ENCODE measurements at regions not wholly inside any gene's neighbourhood (a gene's known extent, or its start where the extent isn't known, plus 50 kb on each side); places are given as distances from the start of the nearest gene placed in this dataset.

DNA sequence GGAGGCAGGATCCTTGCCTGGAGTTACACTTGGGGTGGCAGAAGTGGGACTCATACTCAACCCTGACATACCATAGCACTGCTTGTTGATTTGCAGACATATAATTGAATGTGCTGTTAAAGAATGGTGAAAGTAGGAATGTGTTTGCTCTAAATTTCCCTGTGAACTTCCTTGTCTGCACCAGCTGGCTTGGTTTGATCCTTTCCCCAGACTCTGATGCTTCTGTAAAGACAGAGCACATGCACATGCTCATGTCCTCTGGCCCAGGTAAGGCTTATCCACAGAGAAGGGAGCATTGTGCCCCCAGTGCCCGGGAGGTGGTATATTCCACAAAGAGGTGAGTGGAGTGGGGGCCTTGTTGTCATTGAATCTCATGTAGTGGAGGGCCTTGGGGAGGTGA is 138.0 kb upstream of the STC2 start:
- Histone ChIP-seq H3K27me3 (ENCODE audit: insufficient read depth, low read length) (no peaks in the 10 kb centered on the region), H3K18ac (ENCODE audit: low read length) (no peak overlapping the region)
- WGBS (ENCODE audit: extremely low coverage, insufficient coverage, insufficient read length): no CpG with 5 or more reads among the region's 1 CpG

GRCh38 chr5:173464813-173465212 is 136.6 kb upstream of the STC2 start:
- H3K4me2 ChIP-seq (ENCODE audit: low read length): no peak overlapping the region
- H3K79me2 ChIP-seq (ENCODE audit: control insufficient read depth, insufficient read depth, low read length, poor library complexity): no peaks in the 10 kb centered on the region
- H3K18ac ChIP-seq (ENCODE audit: low read length): no peak overlapping the region
- H3K79me1 ChIP-seq (ENCODE audit: low read length): no peaks in the 10 kb centered on the region
- H3K4ac ChIP-seq (ENCODE audit: low read depth, low read length): no peak overlapping the region
- no peaks in the 10 kb centered on the region for H3K36me3 ChIP-seq (ENCODE audit: control insufficient read depth in 1 of 2, insufficient read depth in 2 of 2, low read length in 2 of 2)
- no peak overlapping the region for H2AFZ ChIP-seq (ENCODE audit: insufficient read depth, low read length, poor library complexity)
- no peaks in the 10 kb centered on the region for H3K4me1 ChIP-seq (ENCODE audit: control insufficient read depth in 1 of 2, insufficient read depth in 2 of 2, low read length in 2 of 2)
- no peak overlapping the region for H2BK5ac ChIP-seq (ENCODE audit: low read depth, low read length, poor library complexity)
- no peak overlapping the region for H3K14ac ChIP-seq (ENCODE audit: low read length)
- no CpG with 5 or more reads among the region's 4 CpGs for WGBS (ENCODE audit: extremely low coverage, insufficient coverage, insufficient read length)
- peaks cover 7% of the 10 kb centered on the region for H3K9me3 ChIP-seq (ENCODE audit: insufficient read depth, low read depth, low read length)
- H4K91ac ChIP-seq (ENCODE audit: low read depth, low read length): no peak overlapping the region
- H2BK12ac ChIP-seq (ENCODE audit: low read length): no peak overlapping the region
- H3K9ac ChIP-seq (ENCODE audit: low read length): no peak overlapping the region
- no peak overlapping the region for H2BK120ac ChIP-seq (ENCODE audit: insufficient read depth, low read length, poor library complexity)
- no peak for DNase-seq
- H2AK5ac ChIP-seq (ENCODE audit: low read length): no peak overlapping the region
- H3K23ac ChIP-seq (ENCODE audit: low read length): no peak overlapping the region
- H4K12ac ChIP-seq (ENCODE audit: low read depth, low read length): no peak overlapping the region
- H3K27ac ChIP-seq (ENCODE audit: low read depth, low read length): no peak overlapping the region
- H4K8ac ChIP-seq (ENCODE audit: low read depth, low read length): no peak overlapping the region
- no peaks in the 10 kb centered on the region for H3K27me3 ChIP-seq (ENCODE audit: insufficient read depth, low read length)
- H3K4me3 ChIP-seq (ENCODE audit: low read depth, low read length): no peak overlapping the region

More for the DNA sequence above, 138.0 kb upstream of the STC2 start:
- no peak overlapping the region for H4K12ac ChIP-seq (ENCODE audit: low read depth, low read length)
- no peaks in the 10 kb centered on the region for H3K79me2 ChIP-seq (ENCODE audit: control insufficient read depth, insufficient read depth, low read length, poor library complexity)
- H2BK5ac ChIP-seq (ENCODE audit: low read depth, low read length, poor library complexity): no peak overlapping the region
- H3K14ac ChIP-seq (ENCODE audit: low read length): no peak overlapping the region
- H4K8ac ChIP-seq (ENCODE audit: low read depth, low read length): no peak overlapping the region
- H3K4me2 ChIP-seq (ENCODE audit: low read length): no peak overlapping the region
- H2AK5ac ChIP-seq (ENCODE audit: low read length): no peak overlapping the region
- no peaks in the 10 kb centered on the region for H3K36me3 ChIP-seq (ENCODE audit: control insufficient read depth in 1 of 2, insufficient read depth in 2 of 2, low read length in 2 of 2)
- H3K9me3 ChIP-seq (ENCODE audit: insufficient read depth, low read depth, low read length): peaks cover 7% of the 10 kb centered on the region
- no peak overlapping the region for H2BK120ac ChIP-seq (ENCODE audit: insufficient read depth, low read length, poor library complexity)
- H2BK12ac ChIP-seq (ENCODE audit: low read length): no peak overlapping the region
- H3K27ac ChIP-seq (ENCODE audit: low read depth, low read length): no peak overlapping the region
- H4K91ac ChIP-seq (ENCODE audit: low read depth, low read length): no peak overlapping the region
- H3K9ac ChIP-seq (ENCODE audit: low read length): no peak overlapping the region
- H3K4me1 ChIP-seq (ENCODE audit: control insufficient read depth in 1 of 2, insufficient read depth in 2 of 2, low read length in 2 of 2): no peaks in the 10 kb centered on the region
- no peak overlapping the region for H2AFZ ChIP-seq (ENCODE audit: insufficient read depth, low read length, poor library complexity)
- no peak overlapping the region for H3K23ac ChIP-seq (ENCODE audit: low read length)
- DNase-seq: no peak
- no peaks in the 10 kb centered on the region for H3K79me1 ChIP-seq (ENCODE audit: low read length)
- H3K4me3 ChIP-seq (ENCODE audit: low read depth, low read length): no peak overlapping the region
- H3K4ac ChIP-seq (ENCODE audit: low read depth, low read length): no peak overlapping the region

DNA sequence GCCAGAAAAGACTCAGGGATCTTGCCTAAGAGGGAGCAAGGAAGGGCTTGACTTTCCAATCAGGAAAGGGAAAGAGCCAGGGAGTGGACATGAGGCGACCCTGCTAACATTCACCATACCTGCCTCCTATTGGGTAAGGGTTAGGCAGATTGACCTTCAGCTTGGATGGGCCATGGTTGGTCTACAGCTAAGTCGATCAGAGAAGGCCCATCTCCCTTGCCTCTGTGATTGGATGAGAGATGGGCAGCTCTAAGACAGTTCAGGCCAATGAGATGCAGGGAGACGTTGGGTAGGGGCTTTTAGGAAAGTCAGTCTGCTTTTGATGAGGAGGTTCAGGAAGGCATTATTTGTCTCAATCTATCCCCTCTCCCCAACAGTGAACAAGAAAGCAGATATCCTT is 135.0 kb upstream of the STC2 start:
- no peak for DNase-seq
- no peak overlapping the region for H2BK12ac ChIP-seq (ENCODE audit: low read length)
- H4K12ac ChIP-seq (ENCODE audit: low read depth, low read length): no peak overlapping the region
- no peak overlapping the region for H3K23ac ChIP-seq (ENCODE audit: low read length)
- no peak overlapping the region for H4K8ac ChIP-seq (ENCODE audit: low read depth, low read length)
- H3K79me2 ChIP-seq (ENCODE audit: control insufficient read depth, insufficient read depth, low read length, poor library complexity): no peaks in the 10 kb centered on the region
- H3K18ac ChIP-seq (ENCODE audit: low read length): no peak overlapping the region
- no peak overlapping the region for H2BK5ac ChIP-seq (ENCODE audit: low read depth, low read length, poor library complexity)
- H4K91ac ChIP-seq (ENCODE audit: low read depth, low read length): no peak overlapping the region
- peaks cover 7% of the 10 kb centered on the region for H3K9me3 ChIP-seq (ENCODE audit: insufficient read depth, low read depth, low read length)
- no peak overlapping the region for H2AFZ ChIP-seq (ENCODE audit: insufficient read depth, low read length, poor library complexity)
- no peaks in the 10 kb centered on the region for H3K36me3 ChIP-seq (ENCODE audit: control insufficient read depth in 1 of 2, insufficient read depth in 2 of 2, low read length in 2 of 2)
- H3K14ac ChIP-seq (ENCODE audit: low read length): no peak overlapping the region
- H3K4me2 ChIP-seq (ENCODE audit: low read length): no peak overlapping the region
- no peak overlapping the region for H2AK5ac ChIP-seq (ENCODE audit: low read length)
- H3K79me1 ChIP-seq (ENCODE audit: low read length): no peaks in the 10 kb centered on the region
- H3K27ac ChIP-seq (ENCODE audit: low read depth, low read length): no peak overlapping the region
- WGBS (ENCODE audit: extremely low coverage, insufficient coverage, insufficient read length): no CpG with 5 or more reads among the region's 3 CpGs
- H3K4me1 ChIP-seq (ENCODE audit: control insufficient read depth in 1 of 2, insufficient read depth in 2 of 2, low read length in 2 of 2): no peaks in the 10 kb centered on the region
- H3K4ac ChIP-seq (ENCODE audit: low read depth, low read length): no peak overlapping the region
- no peaks in the 10 kb centered on the region for H3K27me3 ChIP-seq (ENCODE audit: insufficient read depth, low read length)
- H2BK120ac ChIP-seq (ENCODE audit: insufficient read depth, low read length, poor library complexity): no peak overlapping the region
- H3K4me3 ChIP-seq (ENCODE audit: low read depth, low read length): no peak overlapping the region
- H3K9ac ChIP-seq (ENCODE audit: low read length): no peak overlapping the region

DNA sequence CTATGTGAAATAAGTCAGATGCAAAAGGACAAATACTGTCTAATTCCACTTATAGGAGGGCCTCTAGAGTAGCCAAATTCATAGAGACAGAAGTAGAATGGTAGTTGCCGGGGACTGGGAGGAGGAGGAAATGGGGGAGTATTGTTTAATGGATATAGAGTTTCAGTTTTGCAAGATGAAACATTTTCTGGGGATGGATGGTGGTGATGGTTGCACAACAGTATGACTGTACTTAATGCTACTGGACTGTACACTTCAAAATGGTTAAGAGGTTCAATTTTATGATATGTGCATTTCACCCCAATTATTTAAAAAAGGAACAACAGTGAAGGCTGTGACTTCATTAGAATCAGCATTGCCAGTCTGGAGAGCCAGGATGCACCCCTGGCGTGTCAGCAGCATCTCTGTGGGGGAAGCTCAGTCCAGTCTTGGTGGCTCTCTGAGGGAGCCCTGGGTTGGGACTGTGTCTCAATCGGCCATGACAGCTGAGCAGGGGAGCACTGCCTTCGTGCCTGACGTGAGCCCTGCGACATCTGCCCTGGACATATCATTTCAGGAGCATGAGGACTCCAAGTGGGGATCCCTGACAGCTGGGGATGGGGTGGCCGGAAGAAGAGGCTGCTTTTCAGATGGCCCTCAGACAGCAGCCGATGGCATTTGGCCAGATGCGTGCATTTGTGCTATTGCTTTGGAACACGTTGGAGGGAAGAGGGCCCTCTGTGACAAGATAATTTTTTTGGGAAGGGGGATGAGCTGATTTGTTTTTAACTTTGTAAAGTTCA is 130.8 kb upstream of the STC2 start:
- Histone ChIP-seq H3K79me1 (ENCODE audit: low read length) (no peaks in the 10 kb centered on the region), H4K12ac (ENCODE audit: low read depth, low read length) (no peak overlapping the region), H3K27me3 (ENCODE audit: insufficient read depth, low read length) (no peaks in the 10 kb centered on the region), H3K18ac (ENCODE audit: low read length) (no peak overlapping the region), H3K4me2 (ENCODE audit: low read length) (no peak overlapping the region), H3K9ac (ENCODE audit: low read length) (no peak overlapping the region), H3K4ac (ENCODE audit: low read depth, low read length) (no peak overlapping the region), H4K8ac (ENCODE audit: low read depth, low read length) (no peak overlapping the region), H2AK5ac (ENCODE audit: low read length) (no peak overlapping the region), H2BK120ac (ENCODE audit: insufficient read depth, low read length, poor library complexity) (no peak overlapping the region), H3K4me3 (ENCODE audit: low read depth, low read length) (no peak overlapping the region), H3K79me2 (ENCODE audit: control insufficient read depth, insufficient read depth, low read length, poor library complexity) (no peaks in the 10 kb centered on the region), H2BK12ac (ENCODE audit: low read length) (no peak overlapping the region), H3K4me1 (ENCODE audit: control insufficient read depth in 1 of 2, insufficient read depth in 2 of 2, low read length in 2 of 2) (peaks cover 0 to 3% of the 10 kb centered on the region in 2 experiments), H3K36me3 (ENCODE audit: control insufficient read depth in 1 of 2, insufficient read depth in 2 of 2, low read length in 2 of 2) (no peaks in the 10 kb centered on the region), H4K91ac (ENCODE audit: low read depth, low read length) (no peak overlapping the region), H3K27ac (ENCODE audit: low read depth, low read length) (no peak overlapping the region), H3K9me3 (ENCODE audit: insufficient read depth, low read depth, low read length) (peaks cover 6% of the 10 kb centered on the region), H3K14ac (ENCODE audit: low read length) (no peak overlapping the region), H2AFZ (ENCODE audit: insufficient read depth, low read length, poor library complexity) (no peak overlapping the region), H2BK5ac (ENCODE audit: low read depth, low read length, poor library complexity) (no peak overlapping the region), H3K23ac (ENCODE audit: low read length) (no peak overlapping the region)
- WGBS (ENCODE audit: extremely low coverage, insufficient coverage, insufficient read length): no CpG with 5 or more reads among the region's 10 CpGs
- no peak for DNase-seq
